Panc1 (cell line): ENCODE measurements at regions not wholly inside any gene's neighbourhood (a gene's known extent, or its start where the extent isn't known, plus 50 kb on each side); places are given as distances from the start of the nearest gene placed in this dataset.

Source experiments
- CTCF ChIP-seq: fragments of 450-650 bp; IDR thresholded peaks from 2 replicates; pipeline ENCODE4 v1.5.1; 2017; ENCODE audit warnings: mild to moderate bottlenecking
- SIN3A ChIP-seq: IDR thresholded peaks from 2 replicates; pipeline ENCODE4 v1.6.1; 2012; ENCODE audit warnings: low read depth, mild to moderate bottlenecking, low read length, moderate library complexity, borderline replicate concordance; ENCODE audit not compliant: insufficient read depth

GRCh38 chr5:168015506-168015905, 275.9 kb upstream of the WWC1 start:
- TF ChIP-seq CTCF (no peak), SIN3A (no peak)
